ENCODE measurements at regions not wholly inside any gene's neighbourhood (a gene's known extent, or its start where the extent isn't known, plus 50 kb on each side); places are given as distances from the start of the nearest gene placed in this dataset.

DNA sequence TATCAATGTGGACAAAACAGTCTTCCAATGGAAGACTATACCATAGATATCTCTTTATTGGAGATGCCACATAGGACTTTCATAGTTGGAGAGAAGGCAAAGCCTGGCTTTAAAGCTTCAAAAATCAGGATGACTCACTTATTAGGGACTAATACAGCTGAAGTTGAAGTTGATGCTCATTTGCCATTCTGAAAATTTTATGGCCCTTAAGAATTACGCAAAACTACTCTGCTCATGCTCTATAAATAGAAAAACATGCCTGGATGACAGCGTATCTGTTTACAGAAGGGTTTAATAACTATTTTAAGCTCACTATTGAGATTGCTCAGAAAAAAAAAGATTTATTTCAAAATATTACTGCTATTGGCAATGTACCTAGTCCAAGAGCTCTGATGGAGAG lies 155.5 kb upstream of the DST start:
- DNase-seq (ENCODE audit: low read depth, low spot score), result no peak
- Histone ChIP-seq H2AFZ (ENCODE audit: control insufficient read depth, low read length) (no peak overlapping the region), H3K27me3 (ENCODE audit: control insufficient read depth, extremely low read depth, insufficient read depth, low read length) (no peaks in the 10 kb centered on the region), H3K4me3 (ENCODE audit: control insufficient read depth in 2 of 3, extremely low read depth in 1 of 3, insufficient read depth in 2 of 3, low read depth in 1 of 3, low read length in 3 of 3) (no peak overlapping the region), H4K20me1 (ENCODE audit: control insufficient read depth, extremely low read depth, insufficient read depth, low read length) (no peaks in the 10 kb centered on the region), H3K9ac (ENCODE audit: control insufficient read depth, extremely low read depth, insufficient read depth, low read length) (no peak overlapping the region), H3K4me1 (ENCODE audit: control insufficient read depth, extremely low read depth, insufficient read depth, low read length) (peaks cover 14% of the 10 kb centered on the region), H3K9me3 (ENCODE audit: control insufficient read depth, low read depth, low read length) (no peaks in the 10 kb centered on the region), H3K4me2 (ENCODE audit: control insufficient read depth, extremely low read depth, insufficient read depth, low read depth, low read length) (no peak overlapping the region), H3K27ac (ENCODE audit: control insufficient read depth, insufficient read depth, low read length) (no peak overlapping the region), H3K79me2 (ENCODE audit: control insufficient read depth, insufficient read depth, low read length) (peaks cover 3% of the 10 kb centered on the region), H3K9me1 (ENCODE audit: control insufficient read depth, extremely low read depth, insufficient read depth, low read length) (no peaks in the 10 kb centered on the region), H3K36me3 (ENCODE audit: control insufficient read depth in 2 of 2, extremely low read depth in 1 of 2, insufficient read depth in 2 of 2, low read length in 2 of 2) (no peaks in the 10 kb centered on the region)
- TF ChIP-seq, protein P1, sequence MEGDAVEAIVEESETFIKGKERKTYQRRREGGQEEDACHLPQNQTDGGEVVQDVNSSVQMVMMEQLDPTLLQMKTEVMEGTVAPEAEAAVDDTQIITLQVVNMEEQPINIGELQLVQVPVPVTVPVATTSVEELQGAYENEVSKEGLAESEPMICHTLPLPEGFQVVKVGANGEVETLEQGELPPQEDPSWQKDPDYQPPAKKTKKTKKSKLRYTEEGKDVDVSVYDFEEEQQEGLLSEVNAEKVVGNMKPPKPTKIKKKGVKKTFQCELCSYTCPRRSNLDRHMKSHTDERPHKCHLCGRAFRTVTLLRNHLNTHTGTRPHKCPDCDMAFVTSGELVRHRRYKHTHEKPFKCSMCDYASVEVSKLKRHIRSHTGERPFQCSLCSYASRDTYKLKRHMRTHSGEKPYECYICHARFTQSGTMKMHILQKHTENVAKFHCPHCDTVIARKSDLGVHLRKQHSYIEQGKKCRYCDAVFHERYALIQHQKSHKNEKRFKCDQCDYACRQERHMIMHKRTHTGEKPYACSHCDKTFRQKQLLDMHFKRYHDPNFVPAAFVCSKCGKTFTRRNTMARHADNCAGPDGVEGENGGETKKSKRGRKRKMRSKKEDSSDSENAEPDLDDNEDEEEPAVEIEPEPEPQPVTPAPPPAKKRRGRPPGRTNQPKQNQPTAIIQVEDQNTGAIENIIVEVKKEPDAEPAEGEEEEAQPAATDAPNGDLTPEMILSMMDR (optimal IDR thresholded peaks at IDR 0.05 in 1 of 3, IDR thresholded peaks at IDR 0.05 in 1 of 3, conservative IDR thresholded peaks at IDR 0.05 in 1 of 3; ENCODE audit: extremely low read depth in 1 of 3, insufficient read depth in 2 of 3, low read length in 3 of 3), result no peak
- TF ChIP-seq EZH2 (IDR thresholded peaks at IDR 0.05; ENCODE audit: low read length), result no peak
- no peak for FAIRE-seq
- dilution Hi-C loops (cut with MboI; ENCODE audit: extremely low pct_ligation_motif_present, low sequenced_read_pairs), result no loop called here

DNA sequence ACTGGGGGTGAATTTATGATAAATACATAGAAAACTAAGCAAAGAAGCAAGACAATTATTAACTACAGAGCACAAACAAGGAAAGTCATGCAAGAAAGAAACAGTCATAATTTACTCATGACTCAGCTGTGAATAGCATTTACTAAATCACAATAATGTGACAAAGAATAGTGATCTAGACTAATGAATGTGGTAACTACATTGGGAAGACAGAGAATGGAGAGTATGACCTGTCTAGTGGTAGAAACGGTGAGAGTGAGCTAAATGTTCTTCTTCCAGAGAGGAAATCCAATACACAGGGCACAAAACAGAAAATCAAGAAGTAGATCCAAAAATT lies 153.5 kb upstream of the DST start:
- H3K4me2 ChIP-seq (ENCODE audit: control insufficient read depth, extremely low read depth, insufficient read depth, low read depth, low read length), result peak overlapping the region; percentile 44
- peaks cover 14% of the 10 kb centered on the region for H3K4me1 ChIP-seq (ENCODE audit: control insufficient read depth, extremely low read depth, insufficient read depth, low read length)
- no peak overlapping the region for H3K4me3 ChIP-seq (ENCODE audit: control insufficient read depth in 2 of 3, extremely low read depth in 1 of 3, insufficient read depth in 2 of 3, low read depth in 1 of 3, low read length in 3 of 3)
- H3K9me1 ChIP-seq (ENCODE audit: control insufficient read depth, extremely low read depth, insufficient read depth, low read length), result no peaks in the 10 kb centered on the region
- no peaks in the 10 kb centered on the region for H3K79me2 ChIP-seq (ENCODE audit: control insufficient read depth, insufficient read depth, low read length)
- FAIRE-seq, result no peak
- no peaks in the 10 kb centered on the region for H4K20me1 ChIP-seq (ENCODE audit: control insufficient read depth, extremely low read depth, insufficient read depth, low read length)
- H3K9me3 ChIP-seq (ENCODE audit: control insufficient read depth, low read depth, low read length), result no peaks in the 10 kb centered on the region
- no peak for DNase-seq (ENCODE audit: low read depth, low spot score)
- no peak overlapping the region for H3K9ac ChIP-seq (ENCODE audit: control insufficient read depth, extremely low read depth, insufficient read depth, low read length)
- no peaks in the 10 kb centered on the region for H3K36me3 ChIP-seq (ENCODE audit: control insufficient read depth in 2 of 2, extremely low read depth in 1 of 2, insufficient read depth in 2 of 2, low read length in 2 of 2)
- no peak overlapping the region for H2AFZ ChIP-seq (ENCODE audit: control insufficient read depth, low read length)
- dilution Hi-C loops (cut with MboI; ENCODE audit: extremely low pct_ligation_motif_present, low sequenced_read_pairs), result no loop called here
- no peak overlapping the region for H3K27ac ChIP-seq (ENCODE audit: control insufficient read depth, insufficient read depth, low read length)
- TF ChIP-seq, protein P1 (optimal IDR thresholded peaks at IDR 0.05 in 1 of 3, IDR thresholded peaks at IDR 0.05 in 1 of 3, conservative IDR thresholded peaks at IDR 0.05 in 1 of 3; ENCODE audit: extremely low read depth in 1 of 3, insufficient read depth in 2 of 3, low read length in 3 of 3), result no peak
- H3K27me3 ChIP-seq (ENCODE audit: control insufficient read depth, extremely low read depth, insufficient read depth, low read length), result no peaks in the 10 kb centered on the region
